ENCODE measurements at regions not wholly inside any gene's neighbourhood (a gene's known extent, or its start where the extent isn't known, plus 50 kb on each side); places are given as distances from the start of the nearest gene placed in this dataset.

DNA sequence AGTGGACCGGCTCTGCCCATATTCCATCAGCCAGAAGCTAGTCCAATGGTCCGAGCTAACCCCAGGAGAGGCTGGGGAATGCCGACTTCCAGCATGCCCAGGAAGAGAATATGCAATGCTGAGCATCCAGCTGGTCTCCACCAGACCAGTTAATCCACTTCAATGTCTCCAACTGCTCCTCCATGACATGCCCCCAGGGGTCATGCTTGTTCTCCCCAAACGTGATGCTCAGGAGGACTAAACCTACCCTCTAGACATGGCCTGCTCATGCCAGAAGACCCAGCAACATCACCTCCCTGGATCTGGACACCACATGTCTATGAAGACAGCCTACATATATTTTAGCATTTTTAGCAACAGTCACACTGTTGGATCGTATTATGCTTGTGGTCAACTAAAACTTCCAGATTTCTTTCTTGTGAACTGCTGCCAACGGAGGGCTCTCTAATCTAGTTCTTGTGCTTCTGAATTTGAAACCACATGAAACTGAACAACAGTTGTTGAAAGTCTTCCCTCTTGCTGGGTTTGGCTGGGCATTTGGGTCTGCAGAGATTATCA, 245.1 kb downstream of the SOX9 start:
- Histone ChIP-seq H3K27ac (no peak overlapping the region), H3K9me3 (no peaks in the 10 kb centered on the region)
- TF ChIP-seq, protein P1, sequence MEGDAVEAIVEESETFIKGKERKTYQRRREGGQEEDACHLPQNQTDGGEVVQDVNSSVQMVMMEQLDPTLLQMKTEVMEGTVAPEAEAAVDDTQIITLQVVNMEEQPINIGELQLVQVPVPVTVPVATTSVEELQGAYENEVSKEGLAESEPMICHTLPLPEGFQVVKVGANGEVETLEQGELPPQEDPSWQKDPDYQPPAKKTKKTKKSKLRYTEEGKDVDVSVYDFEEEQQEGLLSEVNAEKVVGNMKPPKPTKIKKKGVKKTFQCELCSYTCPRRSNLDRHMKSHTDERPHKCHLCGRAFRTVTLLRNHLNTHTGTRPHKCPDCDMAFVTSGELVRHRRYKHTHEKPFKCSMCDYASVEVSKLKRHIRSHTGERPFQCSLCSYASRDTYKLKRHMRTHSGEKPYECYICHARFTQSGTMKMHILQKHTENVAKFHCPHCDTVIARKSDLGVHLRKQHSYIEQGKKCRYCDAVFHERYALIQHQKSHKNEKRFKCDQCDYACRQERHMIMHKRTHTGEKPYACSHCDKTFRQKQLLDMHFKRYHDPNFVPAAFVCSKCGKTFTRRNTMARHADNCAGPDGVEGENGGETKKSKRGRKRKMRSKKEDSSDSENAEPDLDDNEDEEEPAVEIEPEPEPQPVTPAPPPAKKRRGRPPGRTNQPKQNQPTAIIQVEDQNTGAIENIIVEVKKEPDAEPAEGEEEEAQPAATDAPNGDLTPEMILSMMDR (IDR thresholded peaks at IDR 0.05) = no peak

DNA sequence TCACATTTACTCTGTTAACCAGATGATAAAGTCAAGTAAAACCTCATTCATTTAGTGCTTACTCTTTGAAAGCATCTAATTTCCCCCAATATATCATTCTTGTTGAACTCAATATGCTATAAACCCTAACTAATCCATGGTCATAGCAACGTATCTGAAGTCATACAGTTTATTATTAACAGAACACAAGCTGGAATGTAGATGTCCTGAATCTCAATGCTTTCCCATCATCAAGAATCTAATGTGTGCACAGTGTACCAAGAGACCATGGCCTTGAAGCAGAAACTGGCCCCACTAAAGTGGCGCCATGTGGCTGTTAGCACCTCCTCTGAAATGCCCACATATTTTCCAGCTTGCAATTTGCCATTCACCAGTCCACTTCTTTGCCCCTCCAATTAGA, 245.8 kb downstream of the SOX9 start:
- H3K4me1 ChIP-seq = no peaks in the 10 kb centered on the region
- no peak overlapping the region for H3K27ac ChIP-seq
- DNase-seq (ENCODE audit: low spot score) = no peak
- H3K9me3 ChIP-seq = no peaks in the 10 kb centered on the region
- H3K4me3 ChIP-seq = no peak overlapping the region
- H3K27me3 ChIP-seq = no peaks in the 10 kb centered on the region
- TF ChIP-seq, protein P1 (IDR thresholded peaks at IDR 0.05) = no peak
- no peaks in the 10 kb centered on the region for H3K36me3 ChIP-seq

More for the DNA sequence above, 245.1 kb downstream of the SOX9 start:
- DNase-seq (ENCODE audit: low spot score) = no peak
- H3K4me3 ChIP-seq = no peak overlapping the region
- H3K4me1 ChIP-seq = no peaks in the 10 kb centered on the region
- H3K36me3 ChIP-seq = no peaks in the 10 kb centered on the region
- H3K27me3 ChIP-seq = no peaks in the 10 kb centered on the region

DNA sequence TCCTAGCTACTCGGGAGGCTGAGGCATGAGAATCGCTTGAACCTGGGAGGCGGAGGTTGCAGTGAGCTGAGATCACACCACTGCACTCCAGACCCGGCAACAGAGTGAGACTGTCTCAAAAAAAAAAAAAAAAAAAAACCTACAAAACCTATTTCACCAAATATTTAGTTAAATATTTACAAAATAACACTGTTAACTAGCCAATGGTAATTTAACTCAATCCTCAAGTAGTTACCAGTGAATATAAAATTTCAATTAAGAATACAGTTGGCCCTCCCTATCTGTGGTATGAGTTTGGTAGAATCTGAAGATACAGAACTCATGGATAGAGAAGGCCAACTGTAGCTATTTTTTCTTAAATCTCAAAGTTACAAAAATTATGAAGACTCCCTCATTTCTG, 247.4 kb downstream of the SOX9 start:
- H3K9me3 ChIP-seq = no peaks in the 10 kb centered on the region
- no peaks in the 10 kb centered on the region for H3K36me3 ChIP-seq
- H3K4me3 ChIP-seq = no peak overlapping the region
- H3K4me1 ChIP-seq = no peaks in the 10 kb centered on the region
- TF ChIP-seq, protein P1 (IDR thresholded peaks at IDR 0.05) = no peak
- no peaks in the 10 kb centered on the region for H3K27me3 ChIP-seq
- H3K27ac ChIP-seq = no peak overlapping the region
- no peak for DNase-seq (ENCODE audit: low spot score)

DNA sequence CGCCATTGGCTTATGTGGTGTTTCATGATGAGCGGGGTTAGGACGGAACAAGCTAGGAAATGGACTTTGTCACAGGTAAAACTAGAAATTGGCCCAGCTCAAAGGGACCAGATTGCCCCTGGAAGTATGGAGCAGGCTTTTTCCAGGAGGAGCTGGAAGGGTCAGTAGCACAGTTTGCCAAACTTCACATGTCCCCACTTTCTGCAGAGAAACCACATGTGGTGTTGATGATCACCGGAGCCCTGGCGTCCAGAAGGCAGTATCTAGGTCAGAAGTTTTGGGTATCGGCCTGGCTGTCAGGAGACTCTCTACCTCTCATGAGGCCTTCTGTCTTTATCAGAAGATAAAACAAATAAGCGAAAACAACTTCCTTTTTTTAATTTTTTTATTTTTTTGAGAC, 248.5 kb downstream of the SOX9 start:
- no peaks in the 10 kb centered on the region for H3K27me3 ChIP-seq
- H3K4me1 ChIP-seq = no peaks in the 10 kb centered on the region
- H3K36me3 ChIP-seq = no peaks in the 10 kb centered on the region
- no peaks in the 10 kb centered on the region for H3K9me3 ChIP-seq
- no peak overlapping the region for H3K27ac ChIP-seq
- TF ChIP-seq, protein P1 (IDR thresholded peaks at IDR 0.05) = no peak
- H3K4me3 ChIP-seq = no peak overlapping the region
- DNase-seq (ENCODE audit: low spot score) = no peak

DNA sequence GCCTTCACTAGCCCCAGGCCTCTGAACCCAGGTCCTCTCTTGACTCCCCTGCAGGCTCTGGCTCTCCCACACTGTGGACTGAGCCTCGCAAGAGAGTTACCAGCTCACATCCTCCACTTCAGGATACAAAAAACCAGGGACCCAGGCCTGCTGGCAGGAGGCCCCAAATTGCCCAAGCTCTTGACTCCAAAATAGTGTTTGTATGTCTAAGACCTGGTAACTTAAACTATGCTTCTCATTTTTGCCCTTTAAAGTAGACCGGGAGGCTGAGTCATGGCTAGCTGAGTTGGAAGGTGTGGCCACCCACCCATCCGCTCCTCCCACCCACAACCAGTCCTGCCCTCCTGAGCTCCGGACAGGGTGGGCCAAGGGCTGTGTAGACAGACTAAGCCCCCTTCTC, 250.0 kb downstream of the SOX9 start:
- no peak for DNase-seq (ENCODE audit: low spot score)
- Histone ChIP-seq H3K9me3 (no peaks in the 10 kb centered on the region), H3K4me3 (no peak overlapping the region), H3K36me3 (no peaks in the 10 kb centered on the region), H3K27me3 (no peaks in the 10 kb centered on the region), H3K27ac (no peak overlapping the region), H3K4me1 (no peaks in the 10 kb centered on the region)
- TF ChIP-seq, protein P1 (IDR thresholded peaks at IDR 0.05) = no peak

DNA sequence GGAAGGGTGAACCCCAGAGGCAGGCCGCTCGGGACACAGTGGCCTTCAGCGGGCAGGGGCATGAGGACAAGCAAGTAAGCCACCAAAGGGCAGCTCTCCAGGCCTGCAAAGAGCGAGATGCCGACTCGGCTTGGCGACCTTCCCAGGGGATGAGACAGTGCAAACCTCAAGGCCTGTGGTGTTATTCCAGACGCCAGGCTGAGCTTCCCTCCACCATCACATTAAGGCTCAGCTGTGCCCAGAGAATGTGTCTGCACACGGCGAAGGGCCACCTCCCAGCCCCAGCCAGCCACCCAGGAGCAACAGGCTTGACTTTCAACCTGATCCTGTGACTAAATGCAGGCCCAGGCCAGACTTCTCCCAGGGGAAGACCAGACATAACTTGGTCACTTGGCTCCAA, 251.4 kb downstream of the SOX9 start:
- Histone ChIP-seq H3K4me1 (no peaks in the 10 kb centered on the region), H3K27me3 (no peaks in the 10 kb centered on the region), H3K4me3 (no peak overlapping the region), H3K9me3 (no peaks in the 10 kb centered on the region), H3K36me3 (no peaks in the 10 kb centered on the region), H3K27ac (no peak overlapping the region)
- DNase-seq (ENCODE audit: low spot score) = no peak
- TF ChIP-seq, protein P1 (IDR thresholded peaks at IDR 0.05) = no peak
